ENCODE measurements at regions not wholly inside any gene's neighbourhood (a gene's known extent, or its start where the extent isn't known, plus 50 kb on each side); places are given as distances from the start of the nearest gene placed in this dataset.

GRCh38 chr21:19109694-19110093 lies 706.1 kb upstream of the TMPRSS15 start:
- TF ChIP-seq POLR2A (IDR thresholded peaks at IDR 0.05; ENCODE audit: low read length) (no peak), GATA1 (IDR thresholded peaks at IDR 0.05; ENCODE audit: low read depth, low read length) (no peak)
